ENCODE measurements at regions not wholly inside any gene's neighbourhood (a gene's known extent, or its start where the extent isn't known, plus 50 kb on each side); places are given as distances from the start of the nearest gene placed in this dataset.

GRCh38 chr16:65896448-65897153 lies 469.9 kb upstream of the CDH5 start:
- Histone ChIP-seq H3K27ac (no peak overlapping the region), H3K4me3 (no peak overlapping the region), H3K4me1 (no peaks in the 10 kb centered on the region), H3K9me3 (no peaks in the 10 kb centered on the region), H3K27me3 (no peaks in the 10 kb centered on the region), H3K36me3 (no peaks in the 10 kb centered on the region)
- TF ChIP-seq CTCF (IDR thresholded peaks at IDR 0.05) (no peak), POLR2A (IDR thresholded peaks at IDR 0.05) (no peak)
- no peak for DNase-seq

- H3K4me1 ChIP-seq: no peaks in the 10 kb centered on the region
- TF ChIP-seq POLR2A (IDR thresholded peaks at IDR 0.05): no peak
- no peak for TF ChIP-seq CTCF (IDR thresholded peaks at IDR 0.05)
- H3K9me3 ChIP-seq: no peaks in the 10 kb centered on the region
- no peak for DNase-seq
- no peaks in the 10 kb centered on the region for H3K36me3 ChIP-seq
- no peak overlapping the region for H3K27ac ChIP-seq
- H3K4me3 ChIP-seq: no peak overlapping the region
- no peaks in the 10 kb centered on the region for H3K27me3 ChIP-seq
Measured at GRCh38 chr16:65895906-65896305, 470.6 kb upstream of the CDH5 start.

GRCh38 chr16:65895486-65895885 lies 471.0 kb upstream of the CDH5 start:
- Histone ChIP-seq H3K27ac (no peak overlapping the region), H3K4me3 (no peak overlapping the region), H3K27me3 (no peaks in the 10 kb centered on the region), H3K9me3 (no peaks in the 10 kb centered on the region), H3K36me3 (no peaks in the 10 kb centered on the region), H3K4me1 (no peaks in the 10 kb centered on the region)
- DNase-seq: no peak
- TF ChIP-seq CTCF (IDR thresholded peaks at IDR 0.05): no peak
- TF ChIP-seq POLR2A (IDR thresholded peaks at IDR 0.05): no peak

GRCh38 chr16:65890203-65890602 lies 476.3 kb upstream of the CDH5 start:
- Histone ChIP-seq H3K4me1 (no peaks in the 10 kb centered on the region), H3K4me3 (no peak overlapping the region), H3K27ac (no peak overlapping the region), H3K27me3 (no peaks in the 10 kb centered on the region), H3K9me3 (no peaks in the 10 kb centered on the region), H3K36me3 (no peaks in the 10 kb centered on the region)
- TF ChIP-seq CTCF (IDR thresholded peaks at IDR 0.05) (no peak), POLR2A (IDR thresholded peaks at IDR 0.05) (no peak)
- DNase-seq: no peak

GRCh38 chr16:65889533-65889966 lies 476.9 kb upstream of the CDH5 start:
- no peak for TF ChIP-seq CTCF (IDR thresholded peaks at IDR 0.05)
- TF ChIP-seq POLR2A (IDR thresholded peaks at IDR 0.05): no peak
- no peaks in the 10 kb centered on the region for H3K4me1 ChIP-seq
- H3K4me3 ChIP-seq: no peak overlapping the region
- H3K27ac ChIP-seq: no peak overlapping the region
- H3K36me3 ChIP-seq: no peaks in the 10 kb centered on the region
- H3K9me3 ChIP-seq: no peaks in the 10 kb centered on the region
- no peaks in the 10 kb centered on the region for H3K27me3 ChIP-seq
- DNase-seq: no peak

- H3K27ac ChIP-seq: no peak overlapping the region
- H3K36me3 ChIP-seq: no peaks in the 10 kb centered on the region
- no peaks in the 10 kb centered on the region for H3K4me1 ChIP-seq
- H3K9me3 ChIP-seq: no peaks in the 10 kb centered on the region
- TF ChIP-seq POLR2A (IDR thresholded peaks at IDR 0.05) (no peak), CTCF (IDR thresholded peaks at IDR 0.05) (no peak)
- no peak overlapping the region for H3K4me3 ChIP-seq
- H3K27me3 ChIP-seq: no peaks in the 10 kb centered on the region
- no peak for DNase-seq
Measured at GRCh38 chr16:65888201-65888600, 478.3 kb upstream of the CDH5 start.

Measured in Peyer's patch (tissue), 4 donors.